Heart left ventricle (tissue), 16 donors: ENCODE measurements at regions not wholly inside any gene's neighbourhood (a gene's known extent, or its start where the extent isn't known, plus 50 kb on each side); places are given as distances from the start of the nearest gene placed in this dataset.

Experiments used
- ATAC-seq, 4 donors: fragments of 200-7000 bp; cut with Tn5 transposase; one replicate each; pipeline ENCODE4 v1.9.1; 2020 to 2022; ENCODE audit warnings: moderate library complexity in 4 of 4, mild to moderate bottlenecking in 3 of 4, moderate number of reproducible peaks in 1 of 4
- DNase-seq, 5 donors: peaks; one replicate each; pipeline ENCODE4 v3.0.0-alpha.2; 2020
- H3K27ac ChIP-seq, 12 donors: fragments of 200-600 bp; sonication (generic) in 4 of 12; one replicate each; pipeline versions ENCODE4 v1.5.0 to v1.8.0; 2016 to 2022; ENCODE audit warnings: mild to moderate bottlenecking in 2 of 12
- H3K27me3 ChIP-seq, 9 donors: fragments of 200-600 bp; sonication (generic) in 2 of 9; one replicate each; pipeline versions ENCODE4 v1.5.1 to v1.8.0; 2016 to 2022; ENCODE audit warnings: mild to moderate bottlenecking in 3 of 9
- H3K36me3 ChIP-seq, 9 donors: fragments of 200-600 bp; sonication (generic) in 2 of 9; one replicate each; pipeline versions ENCODE4 v1.5.0 to v1.8.0; 2018 to 2022; ENCODE audit warnings: mild to moderate bottlenecking in 2 of 9
- H3K4me1 ChIP-seq, 12 donors: fragments of 200-600 bp; sonication (generic) in 4 of 12; one replicate each; pipeline versions ENCODE4 v1.5.0 to v1.8.0; 2016 to 2022; ENCODE audit warnings: mild to moderate bottlenecking in 3 of 12
- H3K4me3 ChIP-seq, 12 donors: fragments of 200-600 bp; sonication (generic) in 4 of 12; one replicate each; pipeline versions ENCODE4 v1.5.0 to v1.8.0; 2017 to 2022; ENCODE audit warnings: mild to moderate bottlenecking in 9 of 12, moderate library complexity in 4 of 12
- H3K9me3 ChIP-seq, 12 donors: fragments of 200-600 bp; sonication (generic) in 4 of 12; one replicate each; pipeline versions ENCODE4 v1.5.0 to v1.8.0; 2016 to 2022; ENCODE audit warnings: mild to moderate bottlenecking in 1 of 12
- CTCF ChIP-seq, 12 donors: fragments of 200-600 bp; sonication (generic) in 4 of 12; IDR thresholded peaks; one replicate each; pipeline versions ENCODE4 v1.5.0 to v1.8.0; 2018 to 2022; ENCODE audit warnings: antibody characterized with exemption in 12 of 12, mild to moderate bottlenecking in 5 of 12
- POLR2A ChIP-seq, 2 donors: fragments of 450-650 bp; IDR thresholded peaks; one replicate each; pipeline ENCODE4 v1.6.1; 2017; ENCODE audit warnings: antibody characterized with exemption in 2 of 2, mild to moderate bottlenecking in 2 of 2, moderate library complexity in 2 of 2
- WGBS, 4 donors: extraction: QIAGEN DNeasy Blood & Tissue Kit in 2 of 4; methylation state at CpG; one replicate each; pipeline versions ENCODE4 v1.1.5 to v1.1.7; 2013 to 2018; 5-methylcytosine and 5-hydroxymethylcytosine counted together
- intact Hi-C, 10 donors: fragments of 100-400 bp; cut with DNase I; formaldehyde crosslinking; loops; one replicate each; pipeline versions ENCODE4 v1.11.1 to v1.14.2; 2022
- donor health status: ischemic (EF 13 %, LVEDD 7.1; RV severe dilation, severe dysfunction).
- donor health status: healthy with polysubstance abuse.
- donor health status: DM: no; HTN: yes; CAD: no.
- donor health status: DM: no; HTN: no; CAD: no.
- donor health status: ischemic (EF 25% LVEDD 6.9; RV normal size, moderate dysfunction).
- donor health status: ischemic (EF 25% LVEDD 5.7; RV mildly dilated, moderate dysfunction).
- donor health status: healthy.
- donor health status: DM: yes; HTN: yes; CAD: no.
- donor health status: ischemic (EF 35%, LVEDD 5.7; RV mildly dilated, moderate dysfunction).
- donor health status: nonischemic (EF 11% LVEDD 7.7; RV severe dilation, severe dysfunction).
- donor health status: DM: yes; HTN: yes; CAD: no.
- donor health status: PGD.
- donor health status: ischemic (EF 29% LVEDD 5.4; RV normal size, mild dysfunction).
- donor health status: nonischemic (EF 23%, LVEDD 6.1; RV moderate dilation, normal function).

GRCh38 chr10:111967547-111967946 lies 216.0 kb downstream of the GPAM start:
- no peak for TF ChIP-seq POLR2A (IDR thresholded peaks at IDR 0.05)
- no peak for TF ChIP-seq CTCF (IDR thresholded peaks at IDR 0.05)
- Histone ChIP-seq H3K27me3 (no peaks in the 10 kb centered on the region), H3K4me1 (no peaks in the 10 kb centered on the region), H3K27ac (no peak overlapping the region), H3K4me3 (no peak overlapping the region), H3K9me3 (peaks cover 0 to 6% (median 0%) of the 10 kb centered on the region in 12 donors), H3K36me3 (no peaks in the 10 kb centered on the region)
- ATAC-seq: no peak
- DNase-seq: no peak
- 78 to 93% (median 89%) methylated on average over 2 of the region's 2 CpGs for WGBS, 4 donors
- intact Hi-C loops: no loop called here

- 56 to 67% (median 63%) methylated on average over 3 of the region's 3 CpGs for WGBS, 4 donors
Measured at GRCh38 chr10:111968647-111969046, 214.9 kb downstream of the GPAM start.

GRCh38 chr10:111970111-111970510 lies 213.5 kb downstream of the GPAM start:
- ATAC-seq: no peak
- 88 to 93% (median 89%) methylated on average over 5 of the region's 5 CpGs for WGBS, 4 donors
- peaks cover 0 to 6% (median 0%) of the 10 kb centered on the region in 12 donors for H3K9me3 ChIP-seq
- H3K4me3 ChIP-seq: no peak overlapping the region
- no peaks in the 10 kb centered on the region for H3K36me3 ChIP-seq
- TF ChIP-seq CTCF (IDR thresholded peaks at IDR 0.05) (no peak), POLR2A (IDR thresholded peaks at IDR 0.05) (no peak)
- H3K27me3 ChIP-seq: no peaks in the 10 kb centered on the region
- DNase-seq: no peak
- intact Hi-C loops: no loop called here
- H3K4me1 ChIP-seq: no peaks in the 10 kb centered on the region
- no peak overlapping the region for H3K27ac ChIP-seq

More at GRCh38 chr10:111968647-111969046, 214.9 kb downstream of the GPAM start:
- intact Hi-C loops: no loop called here
- H3K27ac ChIP-seq: no peak overlapping the region
- H3K4me3 ChIP-seq: no peak overlapping the region
- H3K9me3 ChIP-seq: peaks cover 0 to 6% (median 0%) of the 10 kb centered on the region in 12 donors
- TF ChIP-seq POLR2A (IDR thresholded peaks at IDR 0.05) (no peak), CTCF (IDR thresholded peaks at IDR 0.05) (no peak)
- H3K27me3 ChIP-seq: no peaks in the 10 kb centered on the region
- no peaks in the 10 kb centered on the region for H3K4me1 ChIP-seq
- DNase-seq (no peak), ATAC-seq (no peak)
- H3K36me3 ChIP-seq: no peaks in the 10 kb centered on the region

GRCh38 chr10:111972109-111972508 lies 211.5 kb downstream of the GPAM start:
- TF ChIP-seq POLR2A (IDR thresholded peaks at IDR 0.05) (no peak), CTCF (IDR thresholded peaks at IDR 0.05) (no peak)
- intact Hi-C loops: no loop called here
- H3K27ac ChIP-seq: no peak overlapping the region
- no peak for DNase-seq
- WGBS, 4 donors: 74 to 88% (median 79%) methylated on average over 4 to 5 of the region's 5 CpGs
- H3K27me3 ChIP-seq: no peaks in the 10 kb centered on the region
- ATAC-seq: no peak
- H3K4me3 ChIP-seq: no peak overlapping the region
- H3K4me1 ChIP-seq: no peaks in the 10 kb centered on the region
- H3K36me3 ChIP-seq: no peaks in the 10 kb centered on the region
- peaks cover 0 to 2% (median 0%) of the 10 kb centered on the region in 12 donors for H3K9me3 ChIP-seq
